Stimulated activated CD8-positive, alpha-beta memory T cell treated with anti-CD3 and anti-CD28 coated beads, Interleukin-7, amount 100 ng/mL, for 48 hours (primary cell): ENCODE measurements at regions not wholly inside any gene's neighbourhood (a gene's known extent, or its start where the extent isn't known, plus 50 kb on each side); places are given as distances from the start of the nearest gene placed in this dataset.

ENCODE experiments used
- DNase-seq, 2 donors: peaks; one replicate each; pipeline ENCODE4 v3.0.0-alpha.2; 2020; ENCODE audit warnings: low read depth in 1 of 2; ENCODE audit errors: extremely low read depth in 1 of 2

GRCh38 chr18:40860189-40860588, 1094.8 kb upstream of the PIK3C3 start:
- no peak for DNase-seq

GRCh38 chr18:40855661-40856060, 1099.4 kb upstream of the PIK3C3 start:
- no peak for DNase-seq

- no peak for DNase-seq
These were observed 1102.6 kb upstream of the PIK3C3 start for GRCh38 chr18:40852406-40852805.

GRCh38 chr18:40851014-40851429, 1104.0 kb upstream of the PIK3C3 start:
- no peak for DNase-seq

- DNase-seq: no peak
These were observed 1105.1 kb upstream of the PIK3C3 start for GRCh38 chr18:40849886-40850285.

- DNase-seq: no peak
These were observed 1113.6 kb upstream of the PIK3C3 start for GRCh38 chr18:40841467-40841866.

GRCh38 chr18:40841063-40841462, 1114.0 kb upstream of the PIK3C3 start:
- DNase-seq: no peak

GRCh38 chr18:40832362-40832761, 1122.7 kb upstream of the PIK3C3 start:
- no peak for DNase-seq

GRCh38 chr18:40824291-40824690, 1130.7 kb upstream of the PIK3C3 start:
- no peak for DNase-seq

GRCh38 chr18:40821596-40822243, 1133.3 kb upstream of the PIK3C3 start:
- no peak for DNase-seq

GRCh38 chr18:40812981-40813515, 1142.0 kb upstream of the PIK3C3 start:
- DNase-seq: no peak

- no peak for DNase-seq
These were observed 1144.7 kb upstream of the PIK3C3 start for GRCh38 chr18:40810372-40810771.

GRCh38 chr18:40789286-40789685, 1165.7 kb upstream of the PIK3C3 start:
- no peak for DNase-seq

GRCh38 chr18:40782453-40783130, 1172.4 kb upstream of the PIK3C3 start:
- DNase-seq: no peak

- no peak for DNase-seq
These were observed 1185.2 kb upstream of the PIK3C3 start for GRCh38 chr18:40769786-40770185.

- DNase-seq: no peak
These were observed 1194.8 kb upstream of the PIK3C3 start for GRCh38 chr18:40760251-40760650.

- no peak for DNase-seq
These were observed 1200.6 kb upstream of the PIK3C3 start for GRCh38 chr18:40754477-40754876.

- no peak for DNase-seq
These were observed 1202.7 kb upstream of the PIK3C3 start for GRCh38 chr18:40752316-40752715.

- no peak for DNase-seq
These were observed 1203.8 kb upstream of the PIK3C3 start for GRCh38 chr18:40751186-40751585.

GRCh38 chr18:40739029-40739428, 1216.0 kb upstream of the PIK3C3 start:
- no peak for DNase-seq

- no peak for DNase-seq
These were observed 1216.6 kb upstream of the PIK3C3 start for GRCh38 chr18:40738321-40738880.

GRCh38 chr18:40708726-40709125, 1246.3 kb upstream of the PIK3C3 start:
- DNase-seq: no peak
